ENCODE measurements at regions not wholly inside any gene's neighbourhood (a gene's known extent, or its start where the extent isn't known, plus 50 kb on each side); places are given as distances from the start of the nearest gene placed in this dataset.

- no peak for DNase-seq (ENCODE audit: low read depth, low spot score)
- H3K4me3 ChIP-seq (ENCODE audit: low read depth, low read length) = no peak overlapping the region
- no peak for TF ChIP-seq CTCF (IDR thresholded peaks at IDR 0.05; ENCODE audit: insufficient read depth, low read length, missing control alignments)
- POLR2A ChIA-PET = no interaction called here
- CTCF ChIA-PET = interaction anchor here (0.6 kb wide), 1 partner anchor 16 kb away, joined by 3 read pairs; no protein-coding TSS in a partner anchor
These were observed 621.3 kb upstream of the EPHA6 start for GRCh38 chr3:96192966-96193550.

- DNase-seq (ENCODE audit: low read depth, low spot score) = no peak
- ChIA-PET POLR2A (no interaction called here), CTCF (no interaction called here)
- no peak for TF ChIP-seq CTCF (IDR thresholded peaks at IDR 0.05; ENCODE audit: insufficient read depth, low read length, missing control alignments)
- no peak overlapping the region for H3K4me3 ChIP-seq (ENCODE audit: low read depth, low read length)
These were observed 613.5 kb upstream of the EPHA6 start for GRCh38 chr3:96200897-96201296.

GRCh38 chr3:96201463-96201862 is 612.9 kb upstream of the EPHA6 start:
- H3K4me3 ChIP-seq (ENCODE audit: low read depth, low read length) = no peak overlapping the region
- no peak for DNase-seq (ENCODE audit: low read depth, low spot score)
- ChIA-PET CTCF (no interaction called here), POLR2A (no interaction called here)
- TF ChIP-seq CTCF (IDR thresholded peaks at IDR 0.05; ENCODE audit: insufficient read depth, low read length, missing control alignments) = no peak

GRCh38 chr3:96202181-96202580 is 612.2 kb upstream of the EPHA6 start:
- H3K4me3 ChIP-seq (ENCODE audit: low read depth, low read length) = no peak overlapping the region
- TF ChIP-seq CTCF (IDR thresholded peaks at IDR 0.05; ENCODE audit: insufficient read depth, low read length, missing control alignments) = no peak
- no peak for DNase-seq (ENCODE audit: low read depth, low spot score)
- ChIA-PET POLR2A (no interaction called here), CTCF (no interaction called here)

GRCh38 chr3:96209699-96210098 is 604.7 kb upstream of the EPHA6 start:
- TF ChIP-seq CTCF (IDR thresholded peaks at IDR 0.05; ENCODE audit: insufficient read depth, low read length, missing control alignments) = no peak
- CTCF ChIA-PET = no interaction called here
- H3K4me3 ChIP-seq (ENCODE audit: low read depth, low read length) = no peak overlapping the region
- DNase-seq (ENCODE audit: low read depth, low spot score) = no peak
- POLR2A ChIA-PET = no interaction called here

- ChIA-PET POLR2A (no interaction called here), CTCF (no interaction called here)
- no peak for TF ChIP-seq CTCF (IDR thresholded peaks at IDR 0.05; ENCODE audit: insufficient read depth, low read length, missing control alignments)
- DNase-seq (ENCODE audit: low read depth, low spot score) = no peak
- no peak overlapping the region for H3K4me3 ChIP-seq (ENCODE audit: low read depth, low read length)
These were observed 601.0 kb upstream of the EPHA6 start for GRCh38 chr3:96213393-96213792.
